OCI-LY3 (cell line): ENCODE measurements at regions not wholly inside any gene's neighbourhood (a gene's known extent, or its start where the extent isn't known, plus 50 kb on each side); places are given as distances from the start of the nearest gene placed in this dataset.

Experiments
- H2AFZ ChIP-seq: fragments of 200-600, 300-600 bp; shearing (Covaris generic); 2 replicates; pipeline ENCODE4 v1.6.0; 2014; ENCODE audit warnings: antibody characterized with exemption, low read depth, low read length
- H3K27ac ChIP-seq: fragments of 200-600, 300-600 bp; sonication (generic); 2 replicates; pipeline ENCODE4 v1.5.1; 2014; ENCODE audit warnings: mild to moderate bottlenecking, low read length, moderate library complexity, mixed read lengths
- H3K27me3 ChIP-seq: fragments of 200-600, 300-600 bp; sonication (generic); 2 replicates; pipeline ENCODE4 v1.6.1; 2014; ENCODE audit warnings: low read depth, low read length, mixed read lengths
- H3K36me3 ChIP-seq: fragments of 200-600, 300-600 bp; sonication (generic); replicated peaks from 2 replicates; pipeline ENCODE3; 2014; ENCODE audit warnings: low read depth, low read length, mixed read lengths
- H3K4me1 ChIP-seq: fragments of 300-600, 200-600 bp; sonication (generic); 2 replicates; pipeline ENCODE4 v1.6.1; 2014; ENCODE audit warnings: low read length, mixed read lengths
- H3K4me2 ChIP-seq: fragments of 200-600, 300-600 bp; sonication (generic); 2 replicates; pipeline ENCODE4 v1.6.1; 2014; ENCODE audit warnings: low read length, mixed read lengths
- H3K4me3 ChIP-seq: fragments of 300-600, 200-600 bp; sonication (generic); 2 replicates; pipeline ENCODE4 v1.5.1; 2014; ENCODE audit warnings: antibody characterized with exemption, mild to moderate bottlenecking, low read length, moderate library complexity
- H3K79me2 ChIP-seq: fragments of 300-600, 200-600 bp; shearing (Covaris generic); 2 replicates; pipeline ENCODE4 v1.6.1; 2014; ENCODE audit warnings: mild to moderate bottlenecking, low read length, mixed read lengths
- H3K9ac ChIP-seq: fragments of 300-600, 200-600 bp; shearing (Covaris generic); 2 replicates; pipeline ENCODE4 v1.6.0; 2014; ENCODE audit warnings: mild to moderate bottlenecking, low read length, moderate library complexity
- H3K9me3 ChIP-seq: fragments of 200-600, 300-600 bp; shearing (Covaris generic); 2 replicates; pipeline ENCODE4 v1.6.1; 2014; ENCODE audit warnings: low read length, mixed read lengths; ENCODE audit not compliant: insufficient read depth
- H4K20me1 ChIP-seq: fragments of 200-600, 300-600 bp; sonication (generic); 2 replicates; pipeline ENCODE4 v1.6.1; 2016; ENCODE audit warnings: low read length, mixed read lengths; ENCODE audit not compliant: insufficient read depth
- EZH2phosphoT487 ChIP-seq: fragments of 200-600 bp; shearing (Covaris generic); IDR thresholded peaks from 2 replicates; pipeline ENCODE4 v1.6.1; 2018; ENCODE audit warnings: antibody characterized with exemption, mixed run types, low read depth
- TF ChIP-seq, protein P1 (sequence below): fragments of 200-600, 300-600 bp; sonication (generic); IDR thresholded peaks from 2 replicates; pipeline ENCODE4 v1.5.1; 2014; ENCODE audit warnings: antibody characterized with exemption, low read length, low read depth

DNA sequence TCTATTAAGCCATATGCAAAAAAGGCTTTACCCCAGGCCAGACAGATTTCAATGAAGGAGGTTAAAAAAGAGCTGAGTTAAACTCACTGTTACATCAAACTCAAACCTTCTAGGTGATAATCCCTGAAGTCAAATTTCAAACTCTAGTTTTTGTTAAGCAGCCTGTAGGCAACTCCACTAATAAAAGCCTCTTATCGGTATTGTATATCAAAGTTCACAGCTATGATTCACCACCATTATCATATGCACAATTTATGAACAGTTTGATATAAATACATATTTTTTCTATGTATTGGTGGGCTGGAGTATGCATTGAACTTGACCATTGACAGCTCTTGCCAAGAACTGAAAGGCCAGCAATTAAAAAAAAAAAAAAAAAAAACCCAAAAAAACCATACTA lies 308.2 kb downstream of the BTBD3 start:
- no peak overlapping the region for H3K9ac ChIP-seq
- no peak for TF ChIP-seq EZH2phosphoT487
- TF ChIP-seq, protein P1, sequence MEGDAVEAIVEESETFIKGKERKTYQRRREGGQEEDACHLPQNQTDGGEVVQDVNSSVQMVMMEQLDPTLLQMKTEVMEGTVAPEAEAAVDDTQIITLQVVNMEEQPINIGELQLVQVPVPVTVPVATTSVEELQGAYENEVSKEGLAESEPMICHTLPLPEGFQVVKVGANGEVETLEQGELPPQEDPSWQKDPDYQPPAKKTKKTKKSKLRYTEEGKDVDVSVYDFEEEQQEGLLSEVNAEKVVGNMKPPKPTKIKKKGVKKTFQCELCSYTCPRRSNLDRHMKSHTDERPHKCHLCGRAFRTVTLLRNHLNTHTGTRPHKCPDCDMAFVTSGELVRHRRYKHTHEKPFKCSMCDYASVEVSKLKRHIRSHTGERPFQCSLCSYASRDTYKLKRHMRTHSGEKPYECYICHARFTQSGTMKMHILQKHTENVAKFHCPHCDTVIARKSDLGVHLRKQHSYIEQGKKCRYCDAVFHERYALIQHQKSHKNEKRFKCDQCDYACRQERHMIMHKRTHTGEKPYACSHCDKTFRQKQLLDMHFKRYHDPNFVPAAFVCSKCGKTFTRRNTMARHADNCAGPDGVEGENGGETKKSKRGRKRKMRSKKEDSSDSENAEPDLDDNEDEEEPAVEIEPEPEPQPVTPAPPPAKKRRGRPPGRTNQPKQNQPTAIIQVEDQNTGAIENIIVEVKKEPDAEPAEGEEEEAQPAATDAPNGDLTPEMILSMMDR = no peak
- no peaks in the 10 kb centered on the region for H3K36me3 ChIP-seq
- no peaks in the 10 kb centered on the region for H4K20me1 ChIP-seq
- H3K27ac ChIP-seq = no peak overlapping the region
- H3K79me2 ChIP-seq = no peaks in the 10 kb centered on the region
- H3K4me3 ChIP-seq = no peak overlapping the region
- no peak overlapping the region for H3K4me2 ChIP-seq
- no peak overlapping the region for H2AFZ ChIP-seq
- H3K27me3 ChIP-seq = no peaks in the 10 kb centered on the region
- no peaks in the 10 kb centered on the region for H3K9me3 ChIP-seq
- no peaks in the 10 kb centered on the region for H3K4me1 ChIP-seq

DNA sequence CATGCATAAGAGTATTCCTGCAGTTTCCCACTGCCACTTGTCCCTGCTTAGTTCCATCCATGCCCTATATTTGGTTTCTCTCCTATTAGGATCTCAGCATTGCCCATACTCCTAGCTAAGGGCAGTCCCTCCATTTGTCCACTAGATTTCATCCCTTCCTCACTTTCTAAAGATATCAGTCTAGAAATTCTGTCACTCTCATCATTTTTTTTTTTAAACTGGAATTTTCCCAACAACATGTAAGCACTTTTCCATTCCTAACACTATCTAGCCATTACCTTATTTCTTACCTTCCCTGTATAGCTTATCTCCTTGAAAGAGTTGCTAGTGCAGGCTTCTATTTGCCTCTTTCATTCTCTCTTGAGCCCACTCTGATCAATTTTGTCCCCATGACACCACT lies 312.2 kb downstream of the BTBD3 start:
- no peaks in the 10 kb centered on the region for H3K9me3 ChIP-seq
- no peaks in the 10 kb centered on the region for H3K36me3 ChIP-seq
- H3K27me3 ChIP-seq = no peaks in the 10 kb centered on the region
- H3K4me1 ChIP-seq = no peaks in the 10 kb centered on the region
- no peak overlapping the region for H3K27ac ChIP-seq
- H3K9ac ChIP-seq = no peak overlapping the region
- H4K20me1 ChIP-seq = no peaks in the 10 kb centered on the region
- H3K4me2 ChIP-seq = no peak overlapping the region
- H3K79me2 ChIP-seq = no peaks in the 10 kb centered on the region
- H2AFZ ChIP-seq = no peak overlapping the region
- H3K4me3 ChIP-seq = no peak overlapping the region
- TF ChIP-seq, protein P1 = no peak
- TF ChIP-seq EZH2phosphoT487 = no peak

DNA sequence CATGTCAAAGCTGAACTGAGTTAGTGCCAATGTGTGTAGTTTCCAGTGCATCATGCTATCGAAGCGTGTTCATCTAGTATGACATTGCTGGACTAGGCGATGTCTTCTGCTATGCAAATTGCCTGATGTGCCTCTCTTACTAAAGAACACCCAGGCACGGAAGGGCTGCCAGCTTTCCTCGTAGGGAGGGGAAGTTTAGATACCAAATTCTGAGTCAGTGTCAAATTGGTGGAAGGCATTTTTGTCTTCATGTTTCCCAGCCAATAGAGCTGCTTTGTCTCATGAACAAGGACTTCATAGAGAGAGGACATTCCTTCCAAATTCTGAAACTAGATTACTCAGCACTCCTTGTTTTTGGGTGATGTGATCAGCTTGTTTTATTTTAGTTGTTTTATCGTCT lies 320.1 kb downstream of the BTBD3 start:
- Histone ChIP-seq H3K4me2 (no peak overlapping the region), H3K9ac (no peak overlapping the region), H3K4me1 (no peaks in the 10 kb centered on the region), H3K4me3 (no peak overlapping the region), H4K20me1 (no peaks in the 10 kb centered on the region), H3K27me3 (no peaks in the 10 kb centered on the region), H3K9me3 (no peaks in the 10 kb centered on the region), H3K79me2 (no peaks in the 10 kb centered on the region), H3K36me3 (no peaks in the 10 kb centered on the region), H2AFZ (no peak overlapping the region), H3K27ac (no peak overlapping the region)
- TF ChIP-seq EZH2phosphoT487 = no peak
- TF ChIP-seq, protein P1 = no peak

DNA sequence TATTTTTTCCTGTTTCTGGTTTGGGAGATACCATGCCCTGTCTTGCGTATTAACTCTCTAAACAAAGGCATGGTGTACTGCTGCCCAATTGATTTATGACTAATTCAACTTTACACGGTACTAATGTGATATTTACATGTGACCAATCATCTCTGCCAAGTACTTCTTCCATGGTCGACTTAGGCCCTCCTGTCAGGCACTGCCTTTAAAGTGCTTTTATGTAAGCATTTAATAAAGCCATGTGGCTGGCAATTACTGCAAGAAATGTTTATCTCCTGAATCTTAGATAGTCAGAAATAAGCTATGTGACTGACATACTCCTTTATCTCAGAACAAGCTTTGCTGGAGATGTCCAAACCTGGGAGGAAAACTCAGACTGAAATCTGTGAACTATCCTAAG lies 323.4 kb downstream of the BTBD3 start:
- Histone ChIP-seq H4K20me1 (no peaks in the 10 kb centered on the region), H3K4me3 (no peak overlapping the region), H2AFZ (no peak overlapping the region), H3K9ac (no peak overlapping the region), H3K79me2 (no peaks in the 10 kb centered on the region), H3K9me3 (no peaks in the 10 kb centered on the region), H3K27me3 (no peaks in the 10 kb centered on the region), H3K4me1 (no peaks in the 10 kb centered on the region), H3K4me2 (no peak overlapping the region), H3K36me3 (no peaks in the 10 kb centered on the region), H3K27ac (no peak overlapping the region)
- TF ChIP-seq EZH2phosphoT487 = no peak
- TF ChIP-seq, protein P1 = no peak
